ENCODE measurements at regions not wholly inside any gene's neighbourhood (a gene's known extent, or its start where the extent isn't known, plus 50 kb on each side); places are given as distances from the start of the nearest gene placed in this dataset.

DNA sequence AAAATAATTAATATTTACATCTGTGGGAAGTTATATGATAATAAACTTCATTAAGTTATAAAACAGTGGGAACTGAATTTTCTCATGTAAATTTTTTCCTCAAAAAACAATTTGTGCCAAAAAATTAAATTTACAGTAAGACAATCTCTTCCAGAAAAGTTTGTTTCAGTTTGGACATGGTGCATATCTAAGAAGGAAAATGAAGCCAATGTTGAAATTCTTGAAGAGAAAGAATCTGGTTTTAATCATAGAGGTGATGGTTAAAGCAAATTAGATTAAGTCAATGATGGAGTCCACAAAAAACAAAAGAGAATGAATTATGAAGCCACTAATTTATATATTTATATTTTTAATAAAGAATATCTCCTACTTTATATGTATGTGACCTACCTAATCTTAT is 457.2 kb upstream of the SLITRK1 start:
- TF ChIP-seq, protein P1, sequence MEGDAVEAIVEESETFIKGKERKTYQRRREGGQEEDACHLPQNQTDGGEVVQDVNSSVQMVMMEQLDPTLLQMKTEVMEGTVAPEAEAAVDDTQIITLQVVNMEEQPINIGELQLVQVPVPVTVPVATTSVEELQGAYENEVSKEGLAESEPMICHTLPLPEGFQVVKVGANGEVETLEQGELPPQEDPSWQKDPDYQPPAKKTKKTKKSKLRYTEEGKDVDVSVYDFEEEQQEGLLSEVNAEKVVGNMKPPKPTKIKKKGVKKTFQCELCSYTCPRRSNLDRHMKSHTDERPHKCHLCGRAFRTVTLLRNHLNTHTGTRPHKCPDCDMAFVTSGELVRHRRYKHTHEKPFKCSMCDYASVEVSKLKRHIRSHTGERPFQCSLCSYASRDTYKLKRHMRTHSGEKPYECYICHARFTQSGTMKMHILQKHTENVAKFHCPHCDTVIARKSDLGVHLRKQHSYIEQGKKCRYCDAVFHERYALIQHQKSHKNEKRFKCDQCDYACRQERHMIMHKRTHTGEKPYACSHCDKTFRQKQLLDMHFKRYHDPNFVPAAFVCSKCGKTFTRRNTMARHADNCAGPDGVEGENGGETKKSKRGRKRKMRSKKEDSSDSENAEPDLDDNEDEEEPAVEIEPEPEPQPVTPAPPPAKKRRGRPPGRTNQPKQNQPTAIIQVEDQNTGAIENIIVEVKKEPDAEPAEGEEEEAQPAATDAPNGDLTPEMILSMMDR (IDR thresholded peaks at IDR 0.05; ENCODE audit: low read length) = no peak
- TF ChIP-seq EZH2 (IDR thresholded peaks at IDR 0.05; ENCODE audit: borderline replicate concordance, low read length) = no peak
